K562 (cell line): ENCODE measurements at regions not wholly inside any gene's neighbourhood (a gene's known extent, or its start where the extent isn't known, plus 50 kb on each side); places are given as distances from the start of the nearest gene placed in this dataset.

Source experiments
- ATAC-seq: fragments of 200-7000 bp; cut with Tn5 transposase; 3 replicates; pipeline ENCODE4 v1.9.1; 2020; ENCODE audit warnings: moderate library complexity
- BruUV-seq: library from RNA; stranded (reverse); fragments of 400-500 nt; replicated peaks from 2 replicates; lab custom pipeline; 2021; lab: Mats Ljungman, UMichigan
- CTCF ChIA-PET: fragments of 300-600 bp; formaldehyde crosslinking; extraction: SDS; loops from one replicate; lab custom pipeline; 2021; ENCODE audit warnings: low intra/inter-chr PET ratio; lab: Yijun Ruan, JAX
- POLR2A ChIA-PET: fragments of 300-600, 350-650 bp; sonication (Branson Sonifier 250); formaldehyde crosslinking; extraction: SDS; loops from one replicate; lab custom pipeline; 2021; ENCODE audit warnings: antibody characterized with exemption, inconsistent platforms; lab: Yijun Ruan, JAX
- DNase-seq, 4 experiments: peaks; one replicate each; pipeline versions ENCODE4 v3.0.0 to v3.0.0-alpha.2; 2011 to 2018; ENCODE audit warnings: low spot score in 3 of 4, mixed read lengths in 3 of 4; ENCODE audit errors: extremely low read depth in 1 of 4
- FAIRE-seq: peaks from 2 replicates; lab custom pipeline; 2011; peaks lifted over from hg19 to GRCh38; lab: Jason Lieb, UNC
- H2AFZ ChIP-seq: 2 replicates; pipeline ENCODE4 v1.6.0; 2011; ENCODE audit warnings: low read depth, low read length, control low read depth, inconsistent platforms
- H3K27ac ChIP-seq: fragments of 200-600 bp; 3 replicates; pipeline ENCODE4 v1.8.0; 2011; ENCODE audit warnings: low read depth, mild to moderate bottlenecking, control low read depth, inconsistent platforms, low read length, moderate library complexity, mixed read lengths; ENCODE audit errors: extremely low read depth
- H3K27me3 ChIP-seq, 2 experiments: fragments of 300-600 bp in 1 of 2; 2 replicates in 1 of 2; 3 replicates in 1 of 2; pipeline versions ENCODE4 v1.6.0 to v1.8.0; 2011; ENCODE audit warnings: inconsistent platforms in 2 of 2, low read length in 2 of 2, mild to moderate bottlenecking in 1 of 2, mixed read lengths in 1 of 2, moderate library complexity in 1 of 2; ENCODE audit not compliant: control insufficient read depth in 2 of 2, insufficient read depth in 2 of 2
- H3K36me3 ChIP-seq: fragments of 300-600 bp; 3 replicates; pipeline ENCODE4 v1.8.0; 2011; ENCODE audit warnings: mild to moderate bottlenecking, low read length, inconsistent platforms; ENCODE audit not compliant: control insufficient read depth, insufficient read depth
- H3K4me1 ChIP-seq, 2 experiments: fragments of 200-600 bp in 1 of 2; replicated peaks in 1 of 2; 2 replicates in 1 of 2; 3 replicates in 1 of 2; pipeline versions ENCODE4 v1.5.1 to v1.8.0; 2011; ENCODE audit warnings: inconsistent platforms in 2 of 2, low read length in 2 of 2, mild to moderate bottlenecking in 1 of 2, mixed read lengths in 1 of 2, moderate library complexity in 1 of 2; ENCODE audit not compliant: control insufficient read depth in 2 of 2, insufficient read depth in 2 of 2
- H3K4me2 ChIP-seq: 2 replicates; pipeline ENCODE4 v1.6.1; 2011; ENCODE audit warnings: low read length, control low read depth, inconsistent platforms, mixed read lengths; ENCODE audit not compliant: insufficient read depth
- H3K4me3 ChIP-seq: fragments of 200-600 bp; sonication (generic), shearing (Covaris generic); 2 replicates; pipeline ENCODE4 v1.5.1; 2016; ENCODE audit warnings: control low read depth, inconsistent platforms
- H3K79me2 ChIP-seq: fragments of 200-600 bp; 3 replicates; pipeline ENCODE4 v1.8.0; 2011; ENCODE audit warnings: low read length, inconsistent platforms; ENCODE audit not compliant: control insufficient read depth, insufficient read depth
- H3K9ac ChIP-seq, 2 experiments: 2 replicates each; pipeline versions ENCODE4 v1.6.0 to v1.6.1; 2011; ENCODE audit warnings: low read depth in 2 of 2, low read length in 2 of 2, control low read depth in 1 of 2, inconsistent platforms in 1 of 2, mild to moderate bottlenecking in 1 of 2, mixed read lengths in 1 of 2; ENCODE audit not compliant: insufficient read depth in 1 of 2
- H3K9me1 ChIP-seq: one replicate; pipeline ENCODE4 v1.6.0; 2011; ENCODE audit warnings: inconsistent platforms, mild to moderate bottlenecking, low read length, moderate library complexity; ENCODE audit not compliant: control insufficient read depth, insufficient read depth
- H3K9me3 ChIP-seq: replicated peaks from 2 replicates; pipeline ENCODE4 v1.5.1; 2011; ENCODE audit warnings: low read depth, low read length, inconsistent platforms; ENCODE audit not compliant: control insufficient read depth, insufficient read depth
- H4K20me1 ChIP-seq: replicated peaks from 2 replicates; pipeline ENCODE4 v1.6.1; 2011; ENCODE audit warnings: low read length, inconsistent platforms, mixed read lengths; ENCODE audit not compliant: control insufficient read depth, insufficient read depth
- CHD4 ChIP-seq: fragments of 200-600 bp; sonication (generic); IDR thresholded peaks from 3 replicates; pipeline ENCODE4 v1.6.1; 2012; ENCODE audit warnings: low read depth, mild to moderate bottlenecking, mixed read lengths, low read length, inconsistent platforms; ENCODE audit not compliant: insufficient read depth, insufficient replicate concordance, poor library complexity, severe bottlenecking
- COPS2 ChIP-seq: fragments of 450-650 bp; conservative IDR thresholded peaks from 2 replicates; pipeline ENCODE4 v1.6.1; 2016; ENCODE audit warnings: mild to moderate bottlenecking, moderate library complexity
- EZH2 ChIP-seq: IDR thresholded peaks from 2 replicates; pipeline ENCODE4 v1.6.1; 2012; ENCODE audit warnings: low read depth, mild to moderate bottlenecking, inconsistent platforms, low read length, borderline replicate concordance
- HES1 ChIP-seq: fragments of 450-650 bp; IDR thresholded peaks from 2 replicates; pipeline ENCODE4 v1.6.1; 2016; ENCODE audit warnings: low read depth, mild to moderate bottlenecking, moderate library complexity
- L3MBTL2 ChIP-seq: fragments of 450-650 bp; IDR thresholded peaks from 2 replicates; pipeline ENCODE4 v1.6.1; 2016; ENCODE audit warnings: mild to moderate bottlenecking, moderate library complexity
- MAZ ChIP-seq, 2 experiments: fragments of 450-650 bp in 1 of 2; sonication (generic) in 1 of 2; formaldehyde crosslinking; IDR thresholded peaks in 1 of 2; conservative IDR thresholded peaks in 1 of 2; 2 replicates each; pipeline versions ENCODE4 v1.4.0 to v1.5.0; 2020; ENCODE audit warnings: mild to moderate bottlenecking in 1 of 2, missing genetic modification reagents in 1 of 2
- MTF1 ChIP-seq: fragments of 250-450 bp; sonication (Bioruptor Pico); IDR thresholded peaks from 2 replicates; pipeline ENCODE4 v1.9.0; 2021; ENCODE audit warnings: moderate library complexity, mild to moderate bottlenecking, inconsistent platforms, borderline replicate concordance
- PHB2 ChIP-seq: fragments of 450-650 bp; IDR thresholded peaks from 2 replicates; pipeline ENCODE4 v1.6.1; 2017; ENCODE audit warnings: low read depth
- WGBS: fragments of 100-300 bp; shearing (Covaris generic); methylation state at CpG from one replicate; pipeline ENCODE4 v1.1.6; 2016; ENCODE audit warnings: low coverage, mixed read lengths; ENCODE audit not compliant: insufficient coverage; ENCODE audit errors: missing lambda C conversion rate; 5-methylcytosine and 5-hydroxymethylcytosine counted together
- in situ Hi-C: fragments of 300-500 bp; cut with MboI; formaldehyde crosslinking; loops from 4 replicates; pipeline ENCODE4 v1.15.0; 2018; ENCODE audit warnings: inconsistent platforms, mixed read lengths
- intact Hi-C: fragments of 100-400 bp; cut with micrococcal nuclease; formaldehyde crosslinking; loops from 2 replicates; pipeline ENCODE4 v1.14.2; 2022
- TF ChIP-seq, protein P1 (sequence below): IDR thresholded peaks from 2 replicates; pipeline ENCODE4 v1.6.1; 2012; ENCODE audit warnings: low read depth, low read length, improper control_type of control experiment, borderline replicate concordance

DNA sequence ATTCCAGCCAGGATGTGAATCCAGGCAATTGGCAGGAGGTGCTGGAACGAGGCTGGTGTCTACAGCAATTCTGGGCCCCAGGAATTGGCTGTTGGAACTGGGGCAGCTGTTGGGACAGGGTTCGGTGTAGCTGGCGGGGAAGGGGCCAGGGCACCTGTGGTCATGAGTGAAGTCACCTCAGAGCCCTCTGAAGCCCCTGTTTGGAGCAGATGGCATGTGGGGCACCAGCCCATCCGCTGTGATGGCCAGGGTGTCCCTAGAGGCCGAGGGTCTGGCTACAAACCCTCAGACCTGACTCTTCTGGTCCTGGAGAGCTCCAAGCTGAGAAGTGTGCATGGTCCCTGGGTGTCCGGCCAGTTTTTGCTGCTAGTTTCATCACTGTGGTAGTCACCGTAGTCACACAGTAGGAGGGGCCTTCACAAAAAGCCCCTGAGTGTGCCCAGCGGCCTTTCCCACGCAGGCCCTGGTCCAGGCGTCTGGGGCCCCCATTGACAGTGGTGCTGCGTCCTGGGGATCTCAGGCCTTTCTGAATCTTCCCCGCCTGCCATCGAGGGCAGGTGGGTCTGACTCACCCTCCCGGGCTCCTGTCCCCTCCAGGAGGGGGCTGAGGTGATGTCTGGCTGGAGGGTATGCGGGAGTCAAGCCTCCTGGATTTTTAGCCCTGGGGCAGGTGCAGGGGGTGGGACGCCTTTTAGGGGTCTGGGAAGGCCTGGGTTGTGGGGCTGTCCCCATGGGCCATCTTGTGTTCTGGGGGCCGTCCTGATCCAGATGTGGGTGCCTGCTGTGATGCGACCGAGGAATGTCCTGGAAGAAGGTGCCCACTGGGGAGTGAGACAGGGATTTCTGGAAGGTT, 368.0 kb downstream of the TMEM121 start:
- Histone ChIP-seq H2AFZ (no peak overlapping the region), H3K4me1 (no peaks in the 10 kb centered on the region), H3K27me3 (no peaks in the 10 kb centered on the region; a peak in 1 of 5 replicates), H3K9me1 (no peaks in the 10 kb centered on the region), H3K4me3 (no peak overlapping the region), H4K20me1 (no peaks in the 10 kb centered on the region), H3K9me3 (no peaks in the 10 kb centered on the region), H3K4me2 (no peak overlapping the region), H3K9ac (no peak overlapping the region), H3K27ac (no peak overlapping the region), H3K79me2 (no peaks in the 10 kb centered on the region), H3K36me3 (no peaks in the 10 kb centered on the region)
- POLR2A ChIA-PET, result no interaction called here
- DNase-seq, result peak in 3 of 4 experiments; percentile 0 to 2 (median 2)
- intact Hi-C loops, result no loop called here
- in situ Hi-C loops, result no loop called here
- no TSS peak for BruUV-seq
- FAIRE-seq, result no peak
- CTCF ChIA-PET, result no interaction called here
- WGBS, result 0% methylated on average over 11 of the region's 19 CpGs
- no peak for ATAC-seq
- TF ChIP-seq CHD4 (no peak), HES1 (no peak), MTF1 (no peak), L3MBTL2 (no peak), EZH2 (no peak), COPS2 (no peak), PHB2 (no peak), MAZ (CRISPR knock-in tag; conservative IDR thresholded peaks at IDR 0.05 in 1 of 2, IDR thresholded peaks at IDR 0.05 in 1 of 2) (no peak)
- TF ChIP-seq, protein P1, sequence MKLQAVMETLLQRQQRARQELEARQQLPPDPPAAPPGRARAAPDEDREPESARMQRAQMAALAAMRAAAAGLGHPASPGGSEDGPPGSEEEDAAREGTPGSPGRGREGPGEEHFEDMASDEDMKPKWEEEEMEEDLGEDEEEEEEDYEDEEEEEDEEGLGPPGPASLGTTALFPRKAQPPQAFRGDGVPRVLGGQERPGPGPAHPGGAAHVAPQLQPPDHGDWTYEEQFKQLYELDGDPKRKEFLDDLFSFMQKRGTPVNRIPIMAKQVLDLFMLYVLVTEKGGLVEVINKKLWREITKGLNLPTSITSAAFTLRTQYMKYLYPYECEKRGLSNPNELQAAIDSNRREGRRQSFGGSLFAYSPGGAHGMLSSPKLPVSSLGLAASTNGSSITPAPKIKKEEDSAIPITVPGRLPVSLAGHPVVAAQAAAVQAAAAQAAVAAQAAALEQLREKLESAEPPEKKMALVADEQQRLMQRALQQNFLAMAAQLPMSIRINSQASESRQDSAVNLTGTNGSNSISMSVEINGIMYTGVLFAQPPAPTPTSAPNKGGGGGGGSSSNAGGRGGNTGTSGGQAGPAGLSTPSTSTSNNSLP, result no peak
